ENCODE measurements at regions not wholly inside any gene's neighbourhood (a gene's known extent, or its start where the extent isn't known, plus 50 kb on each side); places are given as distances from the start of the nearest gene placed in this dataset.
"Not testable (repeated sequence)": the region's sequence is repeated elsewhere in the genome, so short reads cannot be mapped to it uniquely, and the experiment has no call there.

DNA sequence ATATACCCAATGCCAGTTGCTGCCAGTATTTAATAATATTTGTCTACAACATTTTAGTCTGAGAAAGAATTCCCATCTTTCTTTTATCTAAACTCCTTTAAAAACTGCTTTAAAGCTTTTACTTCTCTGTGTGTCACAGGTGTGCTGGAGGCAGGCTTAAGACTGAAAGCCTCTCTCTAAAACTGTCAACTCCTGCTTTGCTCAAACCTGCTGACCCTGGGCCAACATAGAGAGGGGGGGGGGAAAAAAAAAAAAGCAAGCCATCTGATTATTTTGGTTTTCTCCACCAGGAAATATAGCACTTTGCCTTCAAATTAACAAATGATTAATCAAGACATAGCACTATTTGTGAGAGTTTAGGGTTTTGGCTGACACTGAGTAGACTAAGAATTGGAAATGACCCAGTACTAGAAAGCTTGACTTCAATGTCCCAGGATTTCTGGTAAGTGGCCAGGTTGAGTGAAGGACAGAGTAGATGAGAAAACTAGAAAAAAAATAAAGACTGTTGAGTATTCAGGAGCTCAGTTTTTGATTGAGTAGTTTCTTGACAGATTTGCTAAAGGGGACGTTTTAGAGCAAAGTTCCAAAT lies 357.0 kb upstream of the FLRT2 start:
- Histone ChIP-seq H3K9ac (ENCODE audit: low read length in 2 of 2) (no peak overlapping the region), H3K27ac (ENCODE audit: low read length) (no peak overlapping the region), H3K27me3 (ENCODE audit: control insufficient read depth in 1 of 2, insufficient read depth in 2 of 2, low read length in 2 of 2) (no peaks in the 10 kb centered on the region), H3K9me3 (ENCODE audit: control insufficient read depth in 2 of 2, low read length in 2 of 2) (no peaks in the 10 kb centered on the region), H3K36me3 (ENCODE audit: control insufficient read depth in 2 of 2, insufficient read depth in 2 of 2, low read length in 2 of 2) (no peaks in the 10 kb centered on the region), H3K4me3 (ENCODE audit: low read length in 2 of 2) (no peak overlapping the region), H3K4me1 (ENCODE audit: control insufficient read depth, insufficient read depth, low read length) (no peaks in the 10 kb centered on the region)

DNA sequence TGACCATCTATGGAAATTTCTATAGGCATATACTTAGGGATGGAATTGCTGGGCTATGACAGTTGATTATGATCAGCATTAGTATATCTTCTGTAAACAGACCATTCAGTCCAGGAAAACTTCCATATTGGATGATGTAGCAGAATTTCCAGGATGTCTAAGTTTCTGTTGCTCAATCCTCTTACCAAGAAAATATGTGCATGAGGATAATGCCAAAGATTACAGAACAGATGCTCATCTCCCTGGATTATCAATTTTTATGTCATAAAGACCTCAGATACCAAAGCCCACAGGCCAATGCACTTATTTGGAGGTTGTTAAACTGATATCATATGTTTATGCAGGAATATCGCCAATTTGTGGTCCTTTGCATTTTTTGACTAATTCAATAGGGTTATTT lies 354.4 kb upstream of the FLRT2 start:
- peaks cover 0 to 6% of the 10 kb centered on the region in 2 donors for H3K9me3 ChIP-seq (ENCODE audit: control insufficient read depth in 2 of 2, low read length in 2 of 2)
- H3K27me3 ChIP-seq (ENCODE audit: control insufficient read depth in 1 of 2, insufficient read depth in 2 of 2, low read length in 2 of 2): no peaks in the 10 kb centered on the region
- H3K36me3 ChIP-seq (ENCODE audit: control insufficient read depth in 2 of 2, insufficient read depth in 2 of 2, low read length in 2 of 2): no peaks in the 10 kb centered on the region
- H3K4me1 ChIP-seq (ENCODE audit: control insufficient read depth, insufficient read depth, low read length): no peaks in the 10 kb centered on the region
- no peak overlapping the region for H3K4me3 ChIP-seq (ENCODE audit: low read length in 2 of 2)
- no peak overlapping the region for H3K9ac ChIP-seq (ENCODE audit: low read length in 2 of 2)
- H3K27ac ChIP-seq (ENCODE audit: low read length): no peak overlapping the region

DNA sequence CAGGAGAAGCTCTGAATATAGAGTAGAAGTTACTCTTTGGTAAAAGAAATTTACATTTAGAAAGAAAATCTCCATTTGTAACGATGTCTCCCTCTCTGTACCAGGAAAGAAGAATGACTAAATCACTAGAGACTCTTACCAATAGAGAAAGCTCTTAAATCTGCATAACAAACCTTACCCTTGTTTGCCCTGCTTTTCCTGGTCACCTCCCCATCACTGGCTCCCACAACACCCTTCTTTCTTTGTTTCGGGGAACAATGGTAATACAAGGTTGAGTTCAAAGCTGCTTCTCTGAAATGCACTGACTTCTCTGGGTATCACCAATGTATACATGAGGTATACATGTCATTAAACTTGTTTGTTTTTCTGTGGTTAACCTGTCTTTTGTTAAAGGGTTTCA lies 351.1 kb upstream of the FLRT2 start:
- no peaks in the 10 kb centered on the region for H3K27me3 ChIP-seq (ENCODE audit: control insufficient read depth in 1 of 2, insufficient read depth in 2 of 2, low read length in 2 of 2)
- H3K36me3 ChIP-seq (ENCODE audit: control insufficient read depth in 2 of 2, insufficient read depth in 2 of 2, low read length in 2 of 2): no peaks in the 10 kb centered on the region
- no peak overlapping the region for H3K4me3 ChIP-seq (ENCODE audit: low read length in 2 of 2)
- H3K27ac ChIP-seq (ENCODE audit: low read length): no peak overlapping the region
- H3K9me3 ChIP-seq (ENCODE audit: control insufficient read depth in 2 of 2, low read length in 2 of 2): peaks cover 0 to 6% of the 10 kb centered on the region in 2 donors
- H3K4me1 ChIP-seq (ENCODE audit: control insufficient read depth, insufficient read depth, low read length): no peaks in the 10 kb centered on the region
- no peak overlapping the region for H3K9ac ChIP-seq (ENCODE audit: low read length in 2 of 2)

DNA sequence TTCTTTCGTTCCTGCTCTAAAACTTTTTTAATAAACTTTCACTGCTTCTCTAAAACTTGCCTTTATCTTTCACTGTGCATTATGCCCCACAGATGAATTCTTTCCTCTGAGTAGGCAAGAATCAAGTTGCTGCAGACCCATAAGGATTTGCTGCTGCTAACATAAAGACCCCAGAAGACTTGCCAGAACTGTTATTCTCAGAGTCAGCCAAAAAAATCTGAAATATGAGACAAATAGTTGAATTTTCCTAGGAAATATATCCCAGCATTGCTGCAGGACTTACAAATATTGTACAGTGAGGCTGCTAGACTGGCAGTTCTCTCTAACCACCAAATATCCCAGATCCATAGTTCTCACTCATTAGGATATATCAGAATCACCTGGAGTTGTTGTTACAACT lies 349.1 kb upstream of the FLRT2 start:
- Histone ChIP-seq H3K4me3 (ENCODE audit: low read length in 2 of 2) (no peak overlapping the region), H3K4me1 (ENCODE audit: control insufficient read depth, insufficient read depth, low read length) (no peaks in the 10 kb centered on the region), H3K27ac (ENCODE audit: low read length) (no peak overlapping the region), H3K36me3 (ENCODE audit: control insufficient read depth in 2 of 2, insufficient read depth in 2 of 2, low read length in 2 of 2) (no peaks in the 10 kb centered on the region), H3K27me3 (ENCODE audit: control insufficient read depth in 1 of 2, insufficient read depth in 2 of 2, low read length in 2 of 2) (no peaks in the 10 kb centered on the region), H3K9ac (ENCODE audit: low read length in 2 of 2) (no peak overlapping the region), H3K9me3 (ENCODE audit: control insufficient read depth in 2 of 2, low read length in 2 of 2) (peaks cover 0 to 6% of the 10 kb centered on the region in 2 donors)

DNA sequence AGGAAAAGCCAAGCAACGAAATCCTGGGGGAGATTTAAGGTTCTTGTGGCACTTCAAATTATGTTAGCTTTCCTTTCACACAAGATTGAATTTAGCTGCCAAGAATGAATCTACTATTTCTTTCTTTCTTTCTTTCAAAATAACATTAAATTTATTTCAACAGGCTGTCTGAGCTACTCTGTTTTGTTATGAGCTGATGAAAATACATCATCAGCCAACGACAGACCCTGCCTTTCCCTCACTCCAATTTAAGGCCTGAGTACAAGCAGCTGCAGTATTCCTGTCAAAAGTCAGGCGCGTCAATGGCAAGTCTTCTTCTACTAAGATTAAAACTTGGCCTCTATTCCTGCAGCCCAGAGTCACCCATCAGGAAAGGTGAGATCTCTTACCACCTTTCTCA lies 347.7 kb upstream of the FLRT2 start:
- Histone ChIP-seq H3K36me3 (ENCODE audit: control insufficient read depth in 2 of 2, insufficient read depth in 2 of 2, low read length in 2 of 2) (no peaks in the 10 kb centered on the region), H3K9ac (ENCODE audit: low read length in 2 of 2) (no peak overlapping the region), H3K27me3 (ENCODE audit: control insufficient read depth in 1 of 2, insufficient read depth in 2 of 2, low read length in 2 of 2) (no peaks in the 10 kb centered on the region), H3K27ac (ENCODE audit: low read length) (no peak overlapping the region), H3K4me3 (ENCODE audit: low read length in 2 of 2) (no peak overlapping the region), H3K9me3 (ENCODE audit: control insufficient read depth in 2 of 2, low read length in 2 of 2) (peaks cover 0 to 6% of the 10 kb centered on the region in 2 donors), H3K4me1 (ENCODE audit: control insufficient read depth, insufficient read depth, low read length) (no peaks in the 10 kb centered on the region)

DNA sequence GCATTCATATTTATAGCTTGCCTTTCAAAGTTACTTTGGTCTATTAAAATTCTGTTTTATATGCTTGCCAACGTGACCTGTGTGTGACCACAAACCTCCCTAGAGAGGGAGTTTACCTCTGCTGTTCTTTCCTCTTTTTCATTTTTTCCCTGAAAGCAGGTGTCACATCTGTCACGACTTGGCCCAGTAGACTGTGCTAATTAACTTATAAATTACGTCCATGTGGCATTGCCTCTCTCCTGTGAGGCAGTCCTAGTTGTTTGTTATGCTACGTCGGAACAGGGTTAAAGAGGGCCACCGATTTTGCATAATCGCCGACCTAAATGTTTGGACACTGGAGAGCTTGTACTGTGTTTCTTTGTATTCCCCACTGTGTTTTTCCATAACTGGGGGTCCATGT lies 343.9 kb upstream of the FLRT2 start:
- Histone ChIP-seq H3K27me3 (ENCODE audit: control insufficient read depth in 1 of 2, insufficient read depth in 2 of 2, low read length in 2 of 2) (no peaks in the 10 kb centered on the region), H3K9me3 (ENCODE audit: control insufficient read depth in 2 of 2, low read length in 2 of 2) (no peaks in the 10 kb centered on the region), H3K27ac (ENCODE audit: low read length) (no peak overlapping the region), H3K4me1 (ENCODE audit: control insufficient read depth, insufficient read depth, low read length) (no peaks in the 10 kb centered on the region), H3K9ac (ENCODE audit: low read length in 2 of 2) (no peak overlapping the region), H3K4me3 (ENCODE audit: low read length in 2 of 2) (no peak overlapping the region), H3K36me3 (ENCODE audit: control insufficient read depth in 2 of 2, insufficient read depth in 2 of 2, low read length in 2 of 2) (no peaks in the 10 kb centered on the region)

DNA sequence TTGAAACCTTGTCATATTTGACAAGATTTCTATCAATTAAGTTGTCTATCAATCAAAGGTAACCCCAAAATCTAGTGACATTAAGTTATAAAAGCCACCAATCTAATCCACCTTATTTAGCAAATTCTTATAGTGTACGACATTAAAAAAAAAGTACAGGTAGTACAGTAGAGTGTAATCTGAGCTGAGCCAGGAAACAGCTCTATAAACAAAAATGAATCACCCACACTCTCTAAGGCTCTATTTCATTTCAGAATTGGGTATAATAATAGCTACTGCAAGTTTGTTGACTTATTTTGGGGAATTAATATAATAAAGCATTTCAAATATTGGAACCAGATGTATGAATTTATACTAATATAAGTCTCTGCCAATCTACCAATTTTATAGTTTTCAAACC lies 342.4 kb upstream of the FLRT2 start:
- Histone ChIP-seq H3K27me3 (ENCODE audit: control insufficient read depth in 1 of 2, insufficient read depth in 2 of 2, low read length in 2 of 2) (no peaks in the 10 kb centered on the region), H3K4me3 (ENCODE audit: low read length in 2 of 2) (no peak overlapping the region), H3K36me3 (ENCODE audit: control insufficient read depth in 2 of 2, insufficient read depth in 2 of 2, low read length in 2 of 2) (no peaks in the 10 kb centered on the region), H3K9ac (ENCODE audit: low read length in 2 of 2) (no peak overlapping the region), H3K4me1 (ENCODE audit: control insufficient read depth, insufficient read depth, low read length) (no peaks in the 10 kb centered on the region), H3K9me3 (ENCODE audit: control insufficient read depth in 2 of 2, low read length in 2 of 2) (no peaks in the 10 kb centered on the region), H3K27ac (ENCODE audit: low read length) (no peak overlapping the region)

DNA sequence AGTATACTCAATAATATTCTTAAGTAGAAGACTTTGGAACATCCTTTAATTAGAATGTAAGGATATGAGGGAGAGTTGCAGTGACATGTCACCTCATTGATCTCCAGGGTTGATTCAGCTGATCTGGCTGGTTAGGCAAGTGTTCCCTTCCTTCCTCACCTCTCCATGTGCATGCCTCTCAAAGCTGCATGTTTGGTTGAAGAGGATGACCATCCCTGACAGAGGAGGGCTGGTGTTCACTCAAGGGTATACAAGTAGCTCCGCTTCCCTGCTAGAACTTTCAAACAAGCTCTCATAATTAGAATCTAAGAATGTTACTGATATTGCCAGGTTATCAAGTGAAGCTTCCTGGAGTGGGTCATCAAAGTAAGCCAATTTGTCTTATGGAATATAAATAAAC lies 341.1 kb upstream of the FLRT2 start:
- H3K4me1 ChIP-seq (ENCODE audit: control insufficient read depth, insufficient read depth, low read length): no peaks in the 10 kb centered on the region
- no peak overlapping the region for H3K9ac ChIP-seq (ENCODE audit: low read length in 2 of 2)
- no peak overlapping the region for H3K27ac ChIP-seq (ENCODE audit: low read length)
- no peaks in the 10 kb centered on the region for H3K27me3 ChIP-seq (ENCODE audit: control insufficient read depth in 1 of 2, insufficient read depth in 2 of 2, low read length in 2 of 2)
- H3K36me3 ChIP-seq (ENCODE audit: control insufficient read depth in 2 of 2, insufficient read depth in 2 of 2, low read length in 2 of 2): no peaks in the 10 kb centered on the region
- no peaks in the 10 kb centered on the region for H3K9me3 ChIP-seq (ENCODE audit: control insufficient read depth in 2 of 2, low read length in 2 of 2)
- H3K4me3 ChIP-seq (ENCODE audit: low read length in 2 of 2): no peak overlapping the region

DNA sequence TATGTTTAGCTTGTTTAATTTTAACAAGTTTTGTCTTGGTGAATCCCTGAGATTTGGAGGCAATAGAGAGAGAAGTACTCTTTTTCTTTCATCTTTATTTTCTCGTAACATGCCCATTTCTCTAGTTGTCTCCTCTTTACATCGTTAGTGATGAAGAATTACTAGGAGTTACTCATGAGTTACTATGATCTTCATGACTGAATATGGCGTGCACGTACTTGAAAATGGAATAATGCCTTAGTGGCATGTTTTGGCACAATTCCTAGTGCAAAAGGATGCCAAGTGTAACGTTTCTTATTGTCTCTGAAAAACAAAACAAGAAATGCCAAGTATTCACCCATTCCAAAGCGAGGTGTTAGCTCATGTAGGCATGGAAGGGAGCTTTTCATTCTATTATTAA lies 340.7 kb upstream of the FLRT2 start:
- H3K27ac ChIP-seq (ENCODE audit: low read length); H3K27me3 ChIP-seq (ENCODE audit: control insufficient read depth in 1 of 2, insufficient read depth in 2 of 2, low read length in 2 of 2); H3K9me3 ChIP-seq (ENCODE audit: control insufficient read depth in 2 of 2, low read length in 2 of 2); H3K9ac ChIP-seq (ENCODE audit: low read length in 2 of 2); H3K4me3 ChIP-seq (ENCODE audit: low read length in 2 of 2); H3K4me1 ChIP-seq (ENCODE audit: control insufficient read depth, insufficient read depth, low read length); H3K36me3 ChIP-seq (ENCODE audit: control insufficient read depth in 2 of 2, insufficient read depth in 2 of 2, low read length in 2 of 2): not testable (repeated sequence)

DNA sequence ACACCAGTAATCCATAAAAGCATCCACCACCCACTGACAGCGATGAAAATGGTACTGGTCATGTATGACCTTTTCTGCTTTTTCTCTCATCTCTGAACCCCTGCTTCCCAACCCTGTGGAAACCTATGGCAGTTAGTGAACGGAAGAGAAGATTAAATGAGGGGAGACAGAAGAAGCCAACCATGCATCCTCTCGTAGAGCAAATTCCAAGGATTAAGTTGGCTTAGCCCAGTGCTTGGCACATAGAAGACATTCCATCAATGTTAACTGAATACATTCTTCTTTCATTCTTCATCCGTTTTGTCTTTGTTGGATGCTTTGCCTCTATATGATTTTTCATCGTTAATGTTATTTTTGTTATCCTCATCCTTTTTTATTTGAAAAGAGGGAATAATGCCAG lies 339.7 kb upstream of the FLRT2 start:
- Histone ChIP-seq H3K4me1 (ENCODE audit: control insufficient read depth, insufficient read depth, low read length) (no peaks in the 10 kb centered on the region), H3K27me3 (ENCODE audit: control insufficient read depth in 1 of 2, insufficient read depth in 2 of 2, low read length in 2 of 2) (no peaks in the 10 kb centered on the region), H3K36me3 (ENCODE audit: control insufficient read depth in 2 of 2, insufficient read depth in 2 of 2, low read length in 2 of 2) (no peaks in the 10 kb centered on the region), H3K9ac (ENCODE audit: low read length in 2 of 2) (no peak overlapping the region), H3K9me3 (ENCODE audit: control insufficient read depth in 2 of 2, low read length in 2 of 2) (no peaks in the 10 kb centered on the region), H3K4me3 (ENCODE audit: low read length in 2 of 2) (no peak overlapping the region), H3K27ac (ENCODE audit: low read length) (no peak overlapping the region)

DNA sequence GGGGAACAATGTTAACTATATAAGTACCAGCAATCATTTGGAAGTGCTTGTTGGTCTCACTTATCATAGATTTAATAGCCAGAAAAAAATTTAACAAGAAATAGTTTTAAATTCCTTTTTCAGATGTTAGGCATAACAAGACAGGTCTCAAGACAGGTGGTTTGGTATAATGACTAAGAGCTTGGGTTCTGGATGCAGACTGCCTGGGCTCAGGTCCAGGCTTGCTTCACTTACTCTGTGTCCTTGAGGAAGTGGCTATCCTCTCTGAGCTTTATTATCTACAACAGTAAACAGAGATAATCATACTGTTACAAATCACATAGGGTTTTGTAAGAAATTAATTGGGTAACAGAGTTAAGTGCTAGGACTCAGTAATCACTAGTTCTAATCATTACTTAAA lies 338.0 kb upstream of the FLRT2 start:
- Histone ChIP-seq H3K27ac (ENCODE audit: low read length) (no peak overlapping the region), H3K4me3 (ENCODE audit: low read length in 2 of 2) (no peak overlapping the region), H3K27me3 (ENCODE audit: control insufficient read depth in 1 of 2, insufficient read depth in 2 of 2, low read length in 2 of 2) (no peaks in the 10 kb centered on the region), H3K4me1 (ENCODE audit: control insufficient read depth, insufficient read depth, low read length) (no peaks in the 10 kb centered on the region), H3K36me3 (ENCODE audit: control insufficient read depth in 2 of 2, insufficient read depth in 2 of 2, low read length in 2 of 2) (no peaks in the 10 kb centered on the region), H3K9ac (ENCODE audit: low read length in 2 of 2) (no peak overlapping the region), H3K9me3 (ENCODE audit: control insufficient read depth in 2 of 2, low read length in 2 of 2) (no peaks in the 10 kb centered on the region)
